ENCODE measurements at regions not wholly inside any gene's neighbourhood (a gene's known extent, or its start where the extent isn't known, plus 50 kb on each side); places are given as distances from the start of the nearest gene placed in this dataset.

- no peak for DNase-seq (ENCODE audit: low read depth)
- TF ChIP-seq POLR2A (IDR thresholded peaks at IDR 0.05; ENCODE audit: extremely low read depth, insufficient read length) (no peak), MYC (IDR thresholded peaks at IDR 0.05; ENCODE audit: low read depth, low read length) (no peak), MAX (IDR thresholded peaks at IDR 0.05; ENCODE audit: low read depth, low read length) (no peak), CTCF (IDR thresholded peaks at IDR 0.05; ENCODE audit: low read depth, low read length) (no peak)
These were observed 59.7 kb downstream of the KCNA1 start for GRCh38 chr12:4969405-4969804.

GRCh38 chr12:4974217-4974616, 64.5 kb downstream of the KCNA1 start:
- DNase-seq (ENCODE audit: low read depth), result no peak
- no peak overlapping the region for H3K4me3 ChIP-seq (ENCODE audit: low read depth, low read length)
- no peak for TF ChIP-seq MAX (IDR thresholded peaks at IDR 0.05; ENCODE audit: low read depth, low read length)
- TF ChIP-seq MYC (IDR thresholded peaks at IDR 0.05; ENCODE audit: low read depth, low read length), result no peak
- no peak for TF ChIP-seq POLR2A (IDR thresholded peaks at IDR 0.05; ENCODE audit: extremely low read depth, insufficient read length)
- no peak for TF ChIP-seq CTCF (IDR thresholded peaks at IDR 0.05; ENCODE audit: low read depth, low read length)

More at GRCh38 chr12:4969405-4969804, 59.7 kb downstream of the KCNA1 start:
- H3K4me3 ChIP-seq (ENCODE audit: low read depth, low read length), result no peak overlapping the region

GRCh38 chr12:4975574-4975973, 65.9 kb downstream of the KCNA1 start:
- TF ChIP-seq POLR2A (IDR thresholded peaks at IDR 0.05; ENCODE audit: extremely low read depth, insufficient read length) (no peak), MAX (IDR thresholded peaks at IDR 0.05; ENCODE audit: low read depth, low read length) (no peak)
- H3K4me3 ChIP-seq (ENCODE audit: low read depth, low read length), result no peak overlapping the region
- DNase-seq (ENCODE audit: low read depth), result no peak

GRCh38 chr12:4977102-4977501, 66.6 kb upstream of the KCNA5 start:
- TF ChIP-seq POLR2A (IDR thresholded peaks at IDR 0.05; ENCODE audit: extremely low read depth, insufficient read length), result no peak
- TF ChIP-seq MAX (IDR thresholded peaks at IDR 0.05; ENCODE audit: low read depth, low read length), result no peak
- TF ChIP-seq MYC (IDR thresholded peaks at IDR 0.05; ENCODE audit: low read depth, low read length), result no peak
- TF ChIP-seq CTCF (IDR thresholded peaks at IDR 0.05; ENCODE audit: low read depth, low read length), result no peak
- DNase-seq (ENCODE audit: low read depth), result no peak
- H3K4me3 ChIP-seq (ENCODE audit: low read depth, low read length), result no peak overlapping the region

GRCh38 chr12:4978737-4979136, 64.9 kb upstream of the KCNA5 start:
- no peak overlapping the region for H3K4me3 ChIP-seq (ENCODE audit: low read depth, low read length)
- no peak for TF ChIP-seq MAX (IDR thresholded peaks at IDR 0.05; ENCODE audit: low read depth, low read length)
- no peak for TF ChIP-seq POLR2A (IDR thresholded peaks at IDR 0.05; ENCODE audit: extremely low read depth, insufficient read length)
- DNase-seq (ENCODE audit: low read depth), result no peak

- TF ChIP-seq POLR2A (IDR thresholded peaks at IDR 0.05; ENCODE audit: extremely low read depth, insufficient read length) (no peak), CTCF (IDR thresholded peaks at IDR 0.05; ENCODE audit: low read depth, low read length) (no peak), MYC (IDR thresholded peaks at IDR 0.05; ENCODE audit: low read depth, low read length) (no peak), MAX (IDR thresholded peaks at IDR 0.05; ENCODE audit: low read depth, low read length) (no peak)
- no peak for DNase-seq (ENCODE audit: low read depth)
- no peak overlapping the region for H3K4me3 ChIP-seq (ENCODE audit: low read depth, low read length)
These were observed 63.9 kb upstream of the KCNA5 start for GRCh38 chr12:4979737-4980136.

GRCh38 chr12:4984344-4984743, 59.3 kb upstream of the KCNA5 start:
- DNase-seq (ENCODE audit: low read depth), result no peak
- TF ChIP-seq CTCF (IDR thresholded peaks at IDR 0.05; ENCODE audit: low read depth, low read length), result no peak
- no peak for TF ChIP-seq MAX (IDR thresholded peaks at IDR 0.05; ENCODE audit: low read depth, low read length)
- TF ChIP-seq MYC (IDR thresholded peaks at IDR 0.05; ENCODE audit: low read depth, low read length), result no peak
- TF ChIP-seq POLR2A (IDR thresholded peaks at IDR 0.05; ENCODE audit: extremely low read depth, insufficient read length), result no peak
- H3K4me3 ChIP-seq (ENCODE audit: low read depth, low read length), result no peak overlapping the region

Measured in NB4 (cell line).